K562 (cell line): ENCODE measurements at regions not wholly inside any gene's neighbourhood (a gene's known extent, or its start where the extent isn't known, plus 50 kb on each side); places are given as distances from the start of the nearest gene placed in this dataset.

Experiments used
- MCM7 ChIP-seq, 2 experiments: fragments of 450-650 bp; IDR thresholded peaks; 2 replicates each; pipeline ENCODE4 v1.6.1; 2016 to 2018
- MGA ChIP-seq: fragments of 450-650 bp; IDR thresholded peaks from 2 replicates; pipeline ENCODE4 v1.6.1; 2016; ENCODE audit warnings: mild to moderate bottlenecking, moderate library complexity
- NFIX ChIP-seq: fragments of 250-450 bp; sonication (Bioruptor Pico); IDR thresholded peaks from 2 replicates; pipeline ENCODE4 v1.4.0; 2020; ENCODE audit warnings: low read depth, mild to moderate bottlenecking, moderate library complexity
- SRSF3 ChIP-seq: fragments of 200-400 bp; formaldehyde crosslinking; IDR thresholded peaks from 2 replicates; pipeline ENCODE4 v1.6.1; 2016; ENCODE audit warnings: mild to moderate bottlenecking, low read length, moderate library complexity; ENCODE audit not compliant: insufficient read depth
- ZNF740 ChIP-seq, 3 experiments: fragments of 200-800 bp in 1 of 3; sonication (Bioruptor generic) in 1 of 3; sonication (generic) in 1 of 3; formaldehyde crosslinking in 1 of 3; IDR thresholded peaks; 2 replicates each; pipeline versions ENCODE4 v1.6.1 to v1.8.0; 2016 to 2022; ENCODE audit warnings: mild to moderate bottlenecking in 2 of 3, missing compliant biosample characterization in 2 of 3, missing genetic modification characterization in 2 of 3, missing genetic modification reagents in 1 of 3

- TF ChIP-seq MGA = no peak
- TF ChIP-seq MCM7 (IDR thresholded peaks at IDR 0.05) = no peak
- TF ChIP-seq ZNF740 (CRISPR knock-in tag; IDR thresholded peaks at IDR 0.05) = no peak
- TF ChIP-seq ZNF740 (tag; IDR thresholded peaks at IDR 0.05) = no peak
- TF ChIP-seq SRSF3 = no peak
- no peak for TF ChIP-seq NFIX (CRISPR knock-in tag)
- TF ChIP-seq, all 486 proteins: peak for 0
Measured at GRCh38 chr5:40220260-40220659, 459.5 kb upstream of the PTGER4 start (continued).
